ENCODE measurements at regions not wholly inside any gene's neighbourhood (a gene's known extent, or its start where the extent isn't known, plus 50 kb on each side); places are given as distances from the start of the nearest gene placed in this dataset.
"Not testable (repeated sequence)": the region's sequence is repeated elsewhere in the genome, so short reads cannot be mapped to it uniquely, and the experiment has no call there.

GRCh38 chr17:20852990-20853370 lies 189.8 kb downstream of the USP22 start:
- H2AFZ ChIP-seq (ENCODE audit: low read length) = no peak overlapping the region
- H3K14ac ChIP-seq (ENCODE audit: insufficient read depth, low read length) = no peak overlapping the region
- H3K4me3 Mint-ChIP-seq = peak overlapping the region; percentile 77 to 94
- H3K79me1 ChIP-seq (ENCODE audit: insufficient read depth, low read depth, low read length, poor library complexity, severe bottlenecking) = no peaks in the 10 kb centered on the region
- H3T11ph ChIP-seq (ENCODE audit: low read length) = no peak overlapping the region
- H2BK120ac ChIP-seq (ENCODE audit: low read depth, low read length, poor library complexity, severe bottlenecking) = no peak overlapping the region
- H3K27ac ChIP-seq (ENCODE audit: insufficient read length, low read depth, low read length) = no peak overlapping the region
- H4K5ac ChIP-seq (ENCODE audit: insufficient read length, low read depth, low read length) = no peak overlapping the region
- no peak overlapping the region for H4K91ac ChIP-seq (ENCODE audit: insufficient read length, low read depth, low read length)
- peaks cover 3% of the 10 kb centered on the region; the same call in 1 of the 2 replicates for H3K27me3 ChIP-seq (ENCODE audit: insufficient read depth, low read length)
- TF ChIP-seq CTCF (conservative IDR thresholded peaks at IDR 0.05) = no peak
- no peaks in the 10 kb centered on the region for H3K9me3 Mint-ChIP-seq
- peaks cover 10% of the 10 kb centered on the region for H3K23me2 ChIP-seq (ENCODE audit: insufficient read length, low read depth, low read length, poor library complexity, severe bottlenecking)
- no peak overlapping the region for H2AK5ac ChIP-seq (ENCODE audit: insufficient read length, low read length)
- H2BK15ac ChIP-seq (ENCODE audit: low read depth, low read length) = no peak overlapping the region
- no peak overlapping the region for H2BK5ac ChIP-seq (ENCODE audit: insufficient read length, low read length)
- no CpG with 5 or more reads among the region's 6 CpGs for WGBS (ENCODE audit: extremely low coverage, insufficient read length, low lambda C conversion rate)
- H3K4me1 ChIP-seq (ENCODE audit: insufficient read depth, low read length) = no peaks in the 10 kb centered on the region
- H3K56ac ChIP-seq (ENCODE audit: insufficient read length, low read depth, low read length) = no peak overlapping the region
- no peaks in the 10 kb centered on the region for H3K9me3 ChIP-seq (ENCODE audit: control insufficient read depth, low read depth, low read length)
- no peak for DNase-seq
- no peak overlapping the region for H3K9ac ChIP-seq (ENCODE audit: extremely low read depth, insufficient read length, low read length)
- peaks cover 7% of the 10 kb centered on the region for H3K27me3 Mint-ChIP-seq (ENCODE audit: low read depth)
- H3K18ac ChIP-seq (ENCODE audit: insufficient read length, low read depth, low read length) = no peak overlapping the region
- H3K36me3 Mint-ChIP-seq (ENCODE audit: insufficient read depth in 1 of 3, low read depth in 3 of 3) = no peaks in the 10 kb centered on the region
- H4K8ac ChIP-seq (replicated peaks; ENCODE audit: insufficient read length, low read depth, low read length) = no peak overlapping the region
- no peak overlapping the region for H3K23ac ChIP-seq (ENCODE audit: insufficient read length, low read depth, low read length)
- peak overlapping the region; percentile 71 for H3K4me2 ChIP-seq (ENCODE audit: insufficient read depth, insufficient read length, low read length)
- no peak overlapping the region for H2BK12ac ChIP-seq (ENCODE audit: insufficient read length, low read depth, low read length)
- H4K20me1 ChIP-seq (ENCODE audit: control insufficient read depth, insufficient read depth, insufficient read length) = no peaks in the 10 kb centered on the region
- H3K4me1 Mint-ChIP-seq = peaks cover 15 to 24% of the 10 kb centered on the region in 2 experiments
- H3K27ac Mint-ChIP-seq = no peak overlapping the region
- H3K4ac ChIP-seq (ENCODE audit: low read depth, low read length) = no peak overlapping the region
- H3K79me2 ChIP-seq (ENCODE audit: insufficient read depth, low read length) = no peaks in the 10 kb centered on the region
- H2BK20ac ChIP-seq (ENCODE audit: low read depth, low read length, poor library complexity, severe bottlenecking) = no peak overlapping the region

GRCh38 chr17:20855910-20856470 lies 186.8 kb downstream of the USP22 start:
- not testable (repeated sequence) for H2AK5ac ChIP-seq (ENCODE audit: insufficient read length, low read length); H3K9me3 Mint-ChIP-seq; H2BK120ac ChIP-seq (ENCODE audit: low read depth, low read length, poor library complexity, severe bottlenecking); DNase-seq; H3K4ac ChIP-seq (ENCODE audit: low read depth, low read length); H3K27me3 Mint-ChIP-seq (ENCODE audit: low read depth); H3K56ac ChIP-seq (ENCODE audit: insufficient read length, low read depth, low read length); H2AFZ ChIP-seq (ENCODE audit: low read length); H3K36me3 Mint-ChIP-seq (ENCODE audit: insufficient read depth in 1 of 3, low read depth in 3 of 3); H4K5ac ChIP-seq (ENCODE audit: insufficient read length, low read depth, low read length); H3K4me3 Mint-ChIP-seq; H3K79me2 ChIP-seq (ENCODE audit: insufficient read depth, low read length); H3K27ac ChIP-seq (ENCODE audit: insufficient read length, low read depth, low read length); H3K18ac ChIP-seq (ENCODE audit: insufficient read length, low read depth, low read length); H2BK5ac ChIP-seq (ENCODE audit: insufficient read length, low read length); H2BK15ac ChIP-seq (ENCODE audit: low read depth, low read length); H3T11ph ChIP-seq (ENCODE audit: low read length); H2BK12ac ChIP-seq (ENCODE audit: insufficient read length, low read depth, low read length); H3K27ac Mint-ChIP-seq; H3K79me1 ChIP-seq (ENCODE audit: insufficient read depth, low read depth, low read length, poor library complexity, severe bottlenecking); H3K9ac ChIP-seq (ENCODE audit: extremely low read depth, insufficient read length, low read length); H3K4me1 ChIP-seq (ENCODE audit: insufficient read depth, low read length); H4K8ac ChIP-seq (replicated peaks; ENCODE audit: insufficient read length, low read depth, low read length); H3K14ac ChIP-seq (ENCODE audit: insufficient read depth, low read length); H4K20me1 ChIP-seq (ENCODE audit: control insufficient read depth, insufficient read depth, insufficient read length); H2BK20ac ChIP-seq (ENCODE audit: low read depth, low read length, poor library complexity, severe bottlenecking); H3K23ac ChIP-seq (ENCODE audit: insufficient read length, low read depth, low read length); H3K4me2 ChIP-seq (ENCODE audit: insufficient read depth, insufficient read length, low read length); H3K9me3 ChIP-seq (ENCODE audit: control insufficient read depth, low read depth, low read length); H4K91ac ChIP-seq (ENCODE audit: insufficient read length, low read depth, low read length); H3K27me3 ChIP-seq (ENCODE audit: insufficient read depth, low read length)
- H3K4me1 Mint-ChIP-seq = peaks cover 15 to 24% of the 10 kb centered on the region in 2 experiments
- no CpG with 5 or more reads among the region's 2 CpGs for WGBS (ENCODE audit: extremely low coverage, insufficient read length, low lambda C conversion rate)
- H3K23me2 ChIP-seq (ENCODE audit: insufficient read length, low read depth, low read length, poor library complexity, severe bottlenecking) = peaks cover 10% of the 10 kb centered on the region

Measured in H9 (cell line).